DOHH2 (cell line): ENCODE measurements at regions not wholly inside any gene's neighbourhood (a gene's known extent, or its start where the extent isn't known, plus 50 kb on each side); places are given as distances from the start of the nearest gene placed in this dataset.

Experiments
- H3F3A ChIP-seq: fragments of 200-600 bp; sonication (generic), shearing (Covaris generic); 2 replicates; pipeline ENCODE4 v1.6.0; 2016; ENCODE audit warnings: antibody characterized with exemption, mild to moderate bottlenecking; ENCODE audit not compliant: control insufficient read depth, insufficient read depth
- H3K27ac ChIP-seq: fragments of 200-600 bp; sonication (generic); 2 replicates; pipeline ENCODE4 v1.5.1; 2014; ENCODE audit warnings: low read depth, mild to moderate bottlenecking, low read length, moderate library complexity
- H3K27me3 ChIP-seq: fragments of 200-600 bp; sonication (generic); 2 replicates; pipeline ENCODE4 v1.6.1; 2014; ENCODE audit warnings: mild to moderate bottlenecking, low read length, mixed read lengths; ENCODE audit not compliant: control insufficient read depth
- H3K36me3 ChIP-seq: fragments of 200-600 bp; sonication (generic); 2 replicates; pipeline ENCODE4 v1.6.1; 2014; ENCODE audit warnings: mild to moderate bottlenecking, low read length, moderate library complexity, mixed read lengths; ENCODE audit not compliant: control insufficient read depth
- H3K4me1 ChIP-seq: fragments of 200-600 bp; sonication (generic); 2 replicates; pipeline ENCODE4 v1.6.1; 2014; ENCODE audit warnings: mild to moderate bottlenecking, low read length, mixed read lengths; ENCODE audit not compliant: control insufficient read depth
- H3K4me2 ChIP-seq: fragments of 200-600 bp; sonication (generic); 2 replicates; pipeline ENCODE4 v1.6.0; 2014; ENCODE audit warnings: mild to moderate bottlenecking, low read length, moderate library complexity
- H3K4me3 ChIP-seq: fragments of 200-600 bp; sonication (generic); 2 replicates; pipeline ENCODE4 v1.5.1; 2014; ENCODE audit warnings: mild to moderate bottlenecking, low read length, mixed read lengths
- H3K79me2 ChIP-seq: fragments of 200-600 bp; sonication (generic); 2 replicates; pipeline ENCODE4 v1.6.1; 2014; ENCODE audit warnings: mild to moderate bottlenecking, low read length, mixed read lengths; ENCODE audit not compliant: control insufficient read depth
- H3K9me2 ChIP-seq: fragments of 200-600 bp; sonication (generic); replicated peaks from 2 replicates; pipeline ENCODE4 v1.6.1; 2014; ENCODE audit warnings: mild to moderate bottlenecking, low read length, mixed read lengths; ENCODE audit not compliant: control insufficient read depth
- H3K9me3 ChIP-seq: fragments of 200-600 bp; sonication (generic); 2 replicates; pipeline ENCODE4 v1.6.1; 2014; ENCODE audit warnings: antibody characterized with exemption, low read length, mixed read lengths; ENCODE audit not compliant: control insufficient read depth, insufficient read depth
- H4K20me1 ChIP-seq: fragments of 200-600 bp; sonication (generic); 2 replicates; pipeline ENCODE4 v1.6.0; 2014; ENCODE audit warnings: low read depth, mild to moderate bottlenecking, antibody characterized with exemption, low read length, moderate library complexity; ENCODE audit not compliant: control insufficient read depth, insufficient read depth
- CTCF ChIP-seq: fragments of 200-600 bp; sonication (generic); IDR thresholded peaks from one replicate; pipeline ENCODE4 v1.5.1; 2014; ENCODE audit warnings: antibody characterized with exemption, mild to moderate bottlenecking, low read depth, low read length; ENCODE audit not compliant: poor library complexity, severe bottlenecking
- EZH2phosphoT487 ChIP-seq: fragments of 200-600 bp; sonication (generic); IDR thresholded peaks from 2 replicates; pipeline ENCODE4 v1.6.1; 2017; ENCODE audit warnings: borderline replicate concordance, mild to moderate bottlenecking, antibody characterized with exemption, low read length, moderate library complexity, mixed read lengths

GRCh38 chr4:145326491-145326890 lies 146.1 kb upstream of the OTUD4 start:
- H3K4me2 ChIP-seq: no peak overlapping the region
- no peak overlapping the region for H3K4me3 ChIP-seq
- H3F3A ChIP-seq: no peaks in the 10 kb centered on the region
- no peaks in the 10 kb centered on the region for H3K79me2 ChIP-seq
- no peaks in the 10 kb centered on the region for H3K4me1 ChIP-seq
- no peak overlapping the region for H3K27ac ChIP-seq
- no peaks in the 10 kb centered on the region for H3K36me3 ChIP-seq
- H4K20me1 ChIP-seq: no peaks in the 10 kb centered on the region
- TF ChIP-seq CTCF (no peak), EZH2phosphoT487 (no peak)
- peaks cover 7% of the 10 kb centered on the region; the same call in 1 of the 2 replicates for H3K9me3 ChIP-seq
- H3K9me2 ChIP-seq: no peaks in the 10 kb centered on the region
- no peaks in the 10 kb centered on the region for H3K27me3 ChIP-seq

- H3K36me3 ChIP-seq: no peaks in the 10 kb centered on the region
- no peak for TF ChIP-seq CTCF
- TF ChIP-seq EZH2phosphoT487: no peak
Observed at GRCh38 chr4:145324161-145324560, 143.8 kb upstream of the OTUD4 start.

GRCh38 chr4:145320294-145320693 lies 139.9 kb upstream of the OTUD4 start:
- no peak overlapping the region for H3K4me2 ChIP-seq

More at GRCh38 chr4:145324161-145324560, 143.8 kb upstream of the OTUD4 start:
- Histone ChIP-seq H3K9me3 (peaks cover 7% of the 10 kb centered on the region; the same call in 1 of the 2 replicates), H3K79me2 (no peaks in the 10 kb centered on the region), H3K9me2 (no peaks in the 10 kb centered on the region), H3K4me2 (no peak overlapping the region), H3K27ac (no peak overlapping the region), H3K27me3 (no peaks in the 10 kb centered on the region), H3K4me3 (no peak overlapping the region), H3K4me1 (peaks cover 4% of the 10 kb centered on the region; the same call in 1 of the 2 replicates), H3F3A (no peaks in the 10 kb centered on the region), H4K20me1 (no peaks in the 10 kb centered on the region)

More at GRCh38 chr4:145320294-145320693, 139.9 kb upstream of the OTUD4 start:
- no peaks in the 10 kb centered on the region for H3K79me2 ChIP-seq
- no peaks in the 10 kb centered on the region for H3K27me3 ChIP-seq
- no peaks in the 10 kb centered on the region for H3F3A ChIP-seq
- no peak overlapping the region for H3K27ac ChIP-seq
- TF ChIP-seq EZH2phosphoT487: no peak
- no peak for TF ChIP-seq CTCF
- H3K4me1 ChIP-seq: peaks cover 4% of the 10 kb centered on the region; the same call in 1 of the 2 replicates
- H3K4me3 ChIP-seq: no peak overlapping the region
- H3K36me3 ChIP-seq: no peaks in the 10 kb centered on the region
- no peaks in the 10 kb centered on the region for H4K20me1 ChIP-seq
- no peaks in the 10 kb centered on the region for H3K9me3 ChIP-seq
- H3K9me2 ChIP-seq: no peaks in the 10 kb centered on the region
